AG04450 (cell line): ENCODE measurements at regions not wholly inside any gene's neighbourhood (a gene's known extent, or its start where the extent isn't known, plus 50 kb on each side); places are given as distances from the start of the nearest gene placed in this dataset.

ENCODE experiments used
- CTCF ChIA-PET: fragments of 300-600, 350-600 bp; formaldehyde crosslinking; extraction: SDS; loops from one replicate; lab custom pipeline; 2022; ENCODE audit warnings: antibody characterized with exemption, inconsistent platforms; lab: Charles Lee
- POLR2A ChIA-PET: fragments of 350-600 bp; formaldehyde crosslinking; extraction: SDS; loops from one replicate; lab custom pipeline; 2021; ENCODE audit warnings: antibody characterized with exemption, inconsistent platforms; lab: Yijun Ruan, JAX
- DNase-seq: peaks from one replicate; pipeline ENCODE4 v3.0.0-alpha.2; 2011; ENCODE audit warnings: low read depth, low spot score
- H3K27ac ChIP-seq: one replicate; pipeline ENCODE4 v1.5.1; 2012; ENCODE audit warnings: low read depth, low read length, control low read depth
- H3K27me3 ChIP-seq: one replicate; pipeline ENCODE4 v1.6.0; 2012; ENCODE audit warnings: low read length; ENCODE audit not compliant: control insufficient read depth, insufficient read depth
- H3K4me3 ChIP-seq: 2 replicates; pipeline ENCODE4 v1.5.1; 2011; ENCODE audit warnings: mild to moderate bottlenecking, low read depth, low read length, control low read depth
- H3K9me3 ChIP-seq: 2 replicates; pipeline ENCODE4 v1.5.1; 2012; ENCODE audit warnings: low read length; ENCODE audit not compliant: control insufficient read depth, insufficient read depth
- TF ChIP-seq, protein P1 (sequence below): IDR thresholded peaks from 2 replicates; pipeline ENCODE4 v1.5.1; 2011; ENCODE audit warnings: low read depth, low read length, control low read depth, inconsistent platforms

DNA sequence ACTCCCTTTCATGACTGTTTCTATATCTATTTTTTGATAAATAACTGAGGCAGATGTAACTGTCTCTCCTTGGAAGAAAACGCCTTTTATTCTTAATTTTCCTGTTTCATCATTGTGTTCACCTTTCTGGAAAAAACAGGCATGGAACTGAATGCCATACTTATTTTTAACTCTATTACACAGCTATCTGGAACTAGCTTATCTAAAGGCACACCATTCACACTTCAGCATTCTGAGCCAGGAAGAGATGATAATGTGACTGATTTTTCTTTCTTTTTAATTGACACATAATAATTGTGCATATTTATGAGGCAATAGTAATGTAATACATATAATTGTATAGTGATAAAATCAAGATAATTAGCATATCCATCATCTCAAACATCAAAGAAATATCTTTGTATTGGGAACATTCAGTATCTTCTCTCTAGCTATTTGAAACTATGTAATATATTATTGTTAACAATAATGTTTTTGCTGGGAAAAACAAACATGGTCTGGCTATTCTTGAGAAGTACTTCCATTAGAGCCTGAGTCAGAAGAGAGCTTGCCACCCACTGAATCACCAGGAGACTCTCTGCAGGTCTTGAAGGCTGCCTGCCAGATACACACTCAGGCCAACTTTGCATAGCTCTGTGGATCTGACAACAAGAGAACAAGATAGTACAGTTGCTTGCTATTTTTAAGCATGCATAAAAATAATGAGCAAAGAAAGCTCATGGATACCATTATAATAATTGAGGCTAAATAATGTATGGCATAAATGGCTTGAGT is 501.0 kb upstream of the EDIL3 start:
- TF ChIP-seq, protein P1, sequence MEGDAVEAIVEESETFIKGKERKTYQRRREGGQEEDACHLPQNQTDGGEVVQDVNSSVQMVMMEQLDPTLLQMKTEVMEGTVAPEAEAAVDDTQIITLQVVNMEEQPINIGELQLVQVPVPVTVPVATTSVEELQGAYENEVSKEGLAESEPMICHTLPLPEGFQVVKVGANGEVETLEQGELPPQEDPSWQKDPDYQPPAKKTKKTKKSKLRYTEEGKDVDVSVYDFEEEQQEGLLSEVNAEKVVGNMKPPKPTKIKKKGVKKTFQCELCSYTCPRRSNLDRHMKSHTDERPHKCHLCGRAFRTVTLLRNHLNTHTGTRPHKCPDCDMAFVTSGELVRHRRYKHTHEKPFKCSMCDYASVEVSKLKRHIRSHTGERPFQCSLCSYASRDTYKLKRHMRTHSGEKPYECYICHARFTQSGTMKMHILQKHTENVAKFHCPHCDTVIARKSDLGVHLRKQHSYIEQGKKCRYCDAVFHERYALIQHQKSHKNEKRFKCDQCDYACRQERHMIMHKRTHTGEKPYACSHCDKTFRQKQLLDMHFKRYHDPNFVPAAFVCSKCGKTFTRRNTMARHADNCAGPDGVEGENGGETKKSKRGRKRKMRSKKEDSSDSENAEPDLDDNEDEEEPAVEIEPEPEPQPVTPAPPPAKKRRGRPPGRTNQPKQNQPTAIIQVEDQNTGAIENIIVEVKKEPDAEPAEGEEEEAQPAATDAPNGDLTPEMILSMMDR = no peak
- POLR2A ChIA-PET = no interaction called here
- peak; percentile 51 for DNase-seq
- H3K27me3 ChIP-seq = no peaks in the 10 kb centered on the region
- H3K9me3 ChIP-seq = no peaks in the 10 kb centered on the region
- CTCF ChIA-PET = interaction anchor here (0.6 to 1.3 kb wide), 2 partner anchors 8 to 1168 kb away, joined by 3 to 4 read pairs; no protein-coding TSS in a partner anchor
- H3K27ac ChIP-seq = no peak overlapping the region
- no peak overlapping the region for H3K4me3 ChIP-seq

DNA sequence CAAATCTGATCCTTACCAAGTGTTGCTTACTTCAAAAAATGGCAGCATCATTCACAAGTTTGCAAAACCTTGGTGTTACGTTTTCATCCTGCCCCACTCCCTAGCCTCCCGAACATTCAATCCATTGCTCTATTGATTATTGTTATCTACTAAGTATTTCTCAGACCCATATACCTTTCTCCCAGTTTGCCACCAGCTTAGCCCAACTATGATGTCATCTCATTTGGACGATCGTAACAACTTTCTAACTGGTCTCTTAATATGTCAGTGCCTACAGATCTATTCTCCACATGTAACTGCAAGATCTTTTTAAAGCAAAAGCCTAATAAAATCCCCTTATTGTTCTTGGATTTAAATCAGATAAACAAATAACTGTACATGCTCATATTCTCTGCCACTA is 497.1 kb upstream of the EDIL3 start:
- CTCF ChIA-PET = no interaction called here

DNA sequence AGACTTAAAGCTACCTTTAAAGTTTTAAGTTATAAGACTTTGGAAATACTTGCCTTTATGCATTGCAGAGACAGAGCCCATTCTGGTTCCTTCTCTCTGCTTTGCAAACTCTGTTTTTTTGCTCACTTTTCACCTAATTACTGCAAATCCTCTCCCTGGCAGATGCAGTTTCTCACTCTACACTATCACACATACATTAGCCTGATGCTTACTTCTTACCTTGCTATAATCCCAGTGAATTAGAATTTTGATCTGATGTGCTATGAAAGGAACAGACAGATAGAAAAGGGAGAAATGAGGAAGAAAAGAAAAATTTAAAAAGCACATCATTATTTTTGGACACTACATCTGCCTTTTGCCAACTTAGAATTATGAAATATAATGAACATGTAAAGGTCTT is 489.5 kb upstream of the EDIL3 start:
- ChIA-PET POLR2A (no interaction called here), CTCF (interaction anchor here (1.9 kb wide), 1 partner anchor 9 kb away, joined by 4 read pairs; no protein-coding TSS in a partner anchor)
- Histone ChIP-seq H3K27ac (no peak overlapping the region), H3K9me3 (no peaks in the 10 kb centered on the region), H3K27me3 (no peaks in the 10 kb centered on the region), H3K4me3 (no peak overlapping the region)
- no peak for DNase-seq
- TF ChIP-seq, protein P1 = no peak

More for the DNA sequence above, 497.1 kb upstream of the EDIL3 start:
- Histone ChIP-seq H3K4me3 (no peak overlapping the region), H3K27ac (no peak overlapping the region), H3K27me3 (no peaks in the 10 kb centered on the region), H3K9me3 (no peaks in the 10 kb centered on the region)
- no peak for DNase-seq
- POLR2A ChIA-PET = no interaction called here
- TF ChIP-seq, protein P1 = no peak

DNA sequence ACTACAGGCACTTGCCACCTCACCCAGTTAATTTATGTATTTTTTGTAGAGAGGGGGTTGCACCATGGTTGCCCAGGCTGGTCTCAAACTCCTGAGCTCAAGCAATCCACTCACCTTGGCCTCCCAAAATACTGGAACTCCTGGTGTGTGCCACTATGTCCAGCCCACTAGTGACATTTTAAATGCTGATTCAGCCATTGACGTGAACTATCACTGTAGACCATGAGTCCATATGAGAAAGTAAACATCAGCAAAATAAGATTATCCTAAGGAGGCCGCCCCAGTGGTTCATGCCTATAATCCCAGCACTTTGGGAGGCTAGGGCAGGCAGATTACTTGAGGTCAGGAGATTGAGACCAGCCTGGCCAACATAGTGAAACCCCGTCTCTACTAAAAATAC is 488.1 kb upstream of the EDIL3 start:
- no peak overlapping the region for H3K4me3 ChIP-seq
- no peak for DNase-seq
- POLR2A ChIA-PET = no interaction called here
- CTCF ChIA-PET = interaction anchor here (1.9 kb wide), 1 partner anchor 10 kb away, joined by 4 read pairs; no protein-coding TSS in a partner anchor
- no peaks in the 10 kb centered on the region for H3K9me3 ChIP-seq
- no peaks in the 10 kb centered on the region for H3K27me3 ChIP-seq
- TF ChIP-seq, protein P1 = no peak
- no peak overlapping the region for H3K27ac ChIP-seq

DNA sequence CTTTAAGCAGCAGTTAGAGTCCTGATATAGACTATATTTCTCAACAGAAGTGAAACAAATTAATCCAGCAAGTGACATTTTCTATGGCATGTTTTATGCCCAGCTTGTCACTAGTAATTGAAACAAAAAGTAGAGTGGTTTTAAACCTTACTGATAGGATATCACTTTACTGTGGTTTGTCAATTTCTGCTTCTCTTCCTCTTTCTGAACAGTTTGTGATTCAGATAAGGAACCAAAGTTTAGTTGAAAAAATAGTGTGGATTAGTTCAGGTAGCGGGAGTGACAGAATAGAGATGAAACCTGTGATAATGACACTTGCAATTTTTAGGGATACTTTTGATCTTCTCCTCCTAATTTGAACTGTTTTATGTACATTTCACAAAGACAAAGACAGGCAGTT is 485.7 kb upstream of the EDIL3 start:
- no peak for DNase-seq
- Histone ChIP-seq H3K4me3 (no peak overlapping the region), H3K27me3 (no peaks in the 10 kb centered on the region), H3K27ac (no peak overlapping the region), H3K9me3 (no peaks in the 10 kb centered on the region)
- CTCF ChIA-PET = no interaction called here
- POLR2A ChIA-PET = no interaction called here
- TF ChIP-seq, protein P1 = no peak
